H1 (cell line): ENCODE measurements at regions not wholly inside any gene's neighbourhood (a gene's known extent, or its start where the extent isn't known, plus 50 kb on each side); places are given as distances from the start of the nearest gene placed in this dataset.

Experiments
- CTCF ChIA-PET: fragments of 300-600 bp; sonication (Branson Sonifier 250); formaldehyde crosslinking; loops from one replicate; lab custom pipeline; 2021; ENCODE audit not compliant: partially characterized antibody; lab: Charles Lee
- POLR2A ChIA-PET: fragments of 300-600 bp; sonication (Branson Sonifier 250); formaldehyde crosslinking; loops from one replicate; lab custom pipeline; 2021; ENCODE audit warnings: inconsistent platforms; ENCODE audit not compliant: partially characterized antibody; lab: Charles Lee
- DNase-seq, 2 experiments: peaks; one replicate each; pipeline versions ENCODE4 v3.0.0 to v3.0.0-alpha.2; 2010 to 2022; ENCODE audit warnings: low spot score in 2 of 2, low read depth in 1 of 2, mixed read lengths in 1 of 2
- FAIRE-seq: peaks from 2 replicates; lab custom pipeline; 2011; peaks lifted over from hg19 to GRCh38; lab: Jason Lieb, UNC
- H2AFZ ChIP-seq: 2 replicates; pipeline ENCODE4 v1.8.1; 2012; ENCODE audit warnings: low read length, inconsistent platforms
- H2AK5ac ChIP-seq: 2 replicates; pipeline ENCODE4 v1.6.1; 2013; ENCODE audit warnings: low read depth, low read length
- H2BK120ac ChIP-seq: replicated peaks from 2 replicates; pipeline ENCODE3; 2013; ENCODE audit warnings: low read depth, low read length, inconsistent platforms
- H2BK12ac ChIP-seq: 2 replicates; pipeline ENCODE4 v1.6.1; 2013; ENCODE audit warnings: low read depth, low read length
- H2BK15ac ChIP-seq: 2 replicates; pipeline ENCODE4 v1.6.1; 2013; ENCODE audit warnings: low read length
- H2BK20ac ChIP-seq: 2 replicates; pipeline ENCODE4 v1.6.1; 2013; ENCODE audit warnings: low read length
- H2BK5ac ChIP-seq: 2 replicates; pipeline ENCODE4 v1.6.1; 2013; ENCODE audit warnings: low read depth, low read length
- H3K14ac ChIP-seq: 2 replicates; pipeline ENCODE4 v1.6.1; 2013; ENCODE audit warnings: inconsistent platforms; ENCODE audit not compliant: insufficient read length
- H3K18ac ChIP-seq: 2 replicates; pipeline ENCODE4 v1.6.1; 2013; ENCODE audit warnings: low read length; ENCODE audit errors: extremely low read depth
- H3K23ac ChIP-seq: 2 replicates; pipeline ENCODE4 v1.6.1; 2013; ENCODE audit warnings: inconsistent platforms; ENCODE audit not compliant: insufficient read length
- H3K23me2 ChIP-seq: 2 replicates; pipeline ENCODE4 v1.6.1; 2013; ENCODE audit warnings: low read depth, low read length
- H3K27ac ChIP-seq: 2 replicates; pipeline ENCODE4 v1.6.1; 2011; ENCODE audit warnings: low read depth, low read length, inconsistent platforms
- H3K27me3 ChIP-seq, 4 experiments: replicated peaks in 1 of 4; 1 replicate in 1 of 4; 2 replicates in 3 of 4; pipeline versions ENCODE4 v1.6.1 to v1.8.1; 2011 to 2013; ENCODE audit warnings: low read length in 3 of 4, mild to moderate bottlenecking in 3 of 4, inconsistent platforms in 2 of 4, mixed read lengths in 2 of 4, moderate library complexity in 1 of 4; ENCODE audit not compliant: control insufficient read depth in 3 of 4, insufficient read depth in 3 of 4; ENCODE audit errors: extremely low read depth in 1 of 4
- H3K36me3 ChIP-seq, 4 experiments: 2 replicates each; pipeline versions ENCODE4 v1.6.1 to v1.8.1; 2011 to 2013; ENCODE audit warnings: mild to moderate bottlenecking in 4 of 4, low read length in 3 of 4, moderate library complexity in 2 of 4, control low read depth in 1 of 4, inconsistent platforms in 1 of 4; ENCODE audit not compliant: insufficient read depth in 4 of 4, control insufficient read depth in 2 of 4
- H3K4ac ChIP-seq: replicated peaks from 2 replicates; pipeline ENCODE3; 2013; ENCODE audit warnings: low read length, low read depth, mixed read lengths, inconsistent platforms; ENCODE audit not compliant: insufficient read length
- H3K4me1 ChIP-seq, 4 experiments: replicated peaks in 1 of 4; 1 replicate in 1 of 4; 2 replicates in 3 of 4; pipeline versions ENCODE4 v1.6.1 to v1.8.1; 2011 to 2013; ENCODE audit warnings: low read length in 3 of 4, inconsistent platforms in 2 of 4, mixed read lengths in 1 of 4; ENCODE audit not compliant: insufficient read depth in 4 of 4, control insufficient read depth in 3 of 4
- H3K4me2 ChIP-seq, 2 experiments: 2 replicates each; pipeline versions ENCODE4 v1.6.1 to v1.8.1; 2011 to 2013; ENCODE audit warnings: low read depth in 2 of 2, low read length in 2 of 2, control low read depth in 1 of 2, inconsistent platforms in 1 of 2, mild to moderate bottlenecking in 1 of 2; ENCODE audit not compliant: insufficient read depth in 1 of 2
- H3K4me3 ChIP-seq, 4 experiments: fragments of 200-600, 300-600 bp in 1 of 4; sonication (generic), shearing (Covaris generic), sonication (Bioruptor Twin) in 1 of 4; 2 replicates each; pipeline versions ENCODE4 v1.5.1 to v1.8.1; 2011 to 2016; ENCODE audit warnings: low read length in 4 of 4, low read depth in 3 of 4, control low read depth in 2 of 4, inconsistent platforms in 2 of 4, mild to moderate bottlenecking in 2 of 4, mixed read lengths in 1 of 4, moderate library complexity in 1 of 4; ENCODE audit not compliant: insufficient read depth in 2 of 4; ENCODE audit errors: extremely low read depth in 1 of 4
- H3K56ac ChIP-seq: replicated peaks from 2 replicates; pipeline ENCODE3; 2013; ENCODE audit warnings: low read depth, mild to moderate bottlenecking, mixed read lengths, low read length, inconsistent platforms; ENCODE audit not compliant: insufficient read length
- H3K79me1 ChIP-seq: 2 replicates; pipeline ENCODE4 v1.6.1; 2013; ENCODE audit warnings: low read depth, low read length, control low read depth
- H3K79me2 ChIP-seq, 2 experiments: 2 replicates each; pipeline versions ENCODE4 v1.6.1 to v1.8.1; 2012 to 2013; ENCODE audit warnings: low read length in 2 of 2, mild to moderate bottlenecking in 2 of 2, inconsistent platforms in 1 of 2; ENCODE audit not compliant: insufficient read depth in 2 of 2, control insufficient read depth in 1 of 2
- H3K9ac ChIP-seq, 4 experiments: replicated peaks in 1 of 4; 1 replicate in 1 of 4; 2 replicates in 3 of 4; pipeline versions ENCODE4 v1.6.1 to v1.8.1; 2011 to 2013; ENCODE audit warnings: low read depth in 3 of 4, low read length in 3 of 4, control low read depth in 2 of 4, mild to moderate bottlenecking in 2 of 4, moderate library complexity in 2 of 4, inconsistent platforms in 1 of 4; ENCODE audit errors: extremely low read depth in 1 of 4
- H3K9me3 ChIP-seq, 2 experiments: 2 replicates each; pipeline versions ENCODE4 v1.6.1 to v1.8.1; 2012 to 2013; ENCODE audit warnings: mild to moderate bottlenecking in 2 of 2, moderate library complexity in 2 of 2, control low read depth in 1 of 2, inconsistent platforms in 1 of 2, low read depth in 1 of 2, low read length in 1 of 2, mixed read lengths in 1 of 2; ENCODE audit not compliant: insufficient read depth in 2 of 2
- H4K20me1 ChIP-seq, 2 experiments: replicated peaks in 1 of 2; 2 replicates each; pipeline versions ENCODE3 to v1.8.1; 2011 to 2013; ENCODE audit warnings: inconsistent platforms in 2 of 2, low read length in 2 of 2, mild to moderate bottlenecking in 1 of 2; ENCODE audit not compliant: insufficient read depth in 2 of 2, control insufficient read depth in 1 of 2
- H4K5ac ChIP-seq: 2 replicates; pipeline ENCODE4 v1.6.1; 2013; ENCODE audit warnings: low read length, low read depth, mixed read lengths, inconsistent platforms; ENCODE audit not compliant: insufficient read length
- H4K8ac ChIP-seq: 2 replicates; pipeline ENCODE4 v1.8.0; 2013; ENCODE audit warnings: mild to moderate bottlenecking, moderate library complexity, low read length, inconsistent platforms; ENCODE audit not compliant: insufficient read depth; ENCODE audit errors: extremely low read depth
- H4K91ac ChIP-seq: replicated peaks from 2 replicates; pipeline ENCODE3; 2013; ENCODE audit warnings: low read length, mixed read lengths, inconsistent platforms; ENCODE audit not compliant: insufficient read length
- CTCF ChIP-seq, 3 experiments: IDR thresholded peaks; 1 replicate in 2 of 3; 2 replicates in 1 of 3; pipeline versions ENCODE4 v1.5.1 to v1.6.1; 2011; ENCODE audit warnings: low read length in 3 of 3, mild to moderate bottlenecking in 3 of 3, inconsistent platforms in 2 of 3, low read depth in 1 of 3, moderate library complexity in 1 of 3; ENCODE audit not compliant: insufficient read depth in 1 of 3; ENCODE audit errors: control extremely low read depth in 1 of 3
- EZH2 ChIP-seq: fragments of 200-600 bp; sonication (generic); IDR thresholded peaks from 2 replicates; pipeline ENCODE4 v1.7.1; 2012; ENCODE audit warnings: low read depth, mild to moderate bottlenecking, moderate library complexity, low read length, inconsistent platforms; ENCODE audit not compliant: severe bottlenecking
- RAD21 ChIP-seq, 2 experiments: IDR thresholded peaks in 1 of 2; conservative IDR thresholded peaks in 1 of 2; 2 replicates each; pipeline ENCODE4 v1.6.1; 2011; ENCODE audit warnings: low read depth in 2 of 2, low read length in 2 of 2, improper control_type of control experiment in 1 of 2, inconsistent platforms in 1 of 2, mild to moderate bottlenecking in 1 of 2, moderate library complexity in 1 of 2
- WGBS, 2 experiments: shearing (Covaris generic) in 1 of 2; methylation state at CpG; one replicate each; pipeline versions ENCODE4 v1.1.6 to v1.1.7; 2013 to 2015; ENCODE audit warnings: low lambda C conversion rate in 2 of 2, mixed read lengths in 2 of 2, inconsistent platforms in 1 of 2, low coverage in 1 of 2, missing lambda C conversion rate in 1 of 2; ENCODE audit not compliant: insufficient replicate concordance in 2 of 2, insufficient coverage in 1 of 2, insufficient read length in 1 of 2; ENCODE audit errors: extremely low coverage in 1 of 2, missing lambda C conversion rate in 1 of 2; 5-methylcytosine and 5-hydroxymethylcytosine counted together

GRCh38 chr14:34300882-34301734, 160.9 kb downstream of the SPTSSA start:
- Histone ChIP-seq H2BK15ac (no peak overlapping the region), H2BK120ac (no peak overlapping the region), H3K27me3 (no peaks in the 10 kb centered on the region), H3K14ac (no peak overlapping the region), H4K5ac (no peak overlapping the region), H3K79me1 (no peaks in the 10 kb centered on the region), H2BK20ac (no peak overlapping the region), H3K23me2 (no peaks in the 10 kb centered on the region), H3K4ac (no peak overlapping the region), H3K9me3 (peaks cover 3 to 7% of the 10 kb centered on the region in 2 experiments; a peak in 3 of 4 replicates), H4K8ac (no peak overlapping the region), H3K4me1 (peaks cover 0 to 3% (median 0%) of the 10 kb centered on the region in 4 experiments; a peak in 1 of 7 replicates), H2AFZ (no peak overlapping the region), H3K56ac (no peak overlapping the region)
- CTCF ChIA-PET, result interaction anchor here (0.6 to 3.6 kb wide), 35 partner anchors 10 to 1723 kb away, joined by 3 to 27 read pairs (median 4); no protein-coding TSS in a partner anchor
- no peak for DNase-seq
- POLR2A ChIA-PET, result no interaction called here
- WGBS, 2 experiments, result 82% methylated on average over 3 of the region's 3 CpGs; no CpG with 5 or more reads in 1 of the 2 experiments
- TF ChIP-seq CTCF (IDR thresholded peaks at IDR 0.05; ENCODE audit: control extremely low read depth in 1 of 3, insufficient read depth in 1 of 3, low read depth in 1 of 3, low read length in 3 of 3), result peak in 2 of 3 experiments; percentile 56 to 70; a peak in 2 of 4 replicates
- TF ChIP-seq RAD21 (IDR thresholded peaks at IDR 0.05 in 1 of 2, conservative IDR thresholded peaks at IDR 0.05 in 1 of 2; ENCODE audit: low read depth in 2 of 2, low read length in 2 of 2), result peak; percentile 83 to 85
- no peak for TF ChIP-seq EZH2
- TF ChIP-seq, all 59 proteins: peak for 2
- Histone ChIP-seq H3K23ac (no peak overlapping the region), H3K79me2 (no peaks in the 10 kb centered on the region), H2BK5ac (no peak overlapping the region), H3K9ac (no peak overlapping the region), H4K20me1 (no peaks in the 10 kb centered on the region), H3K27ac (no peak overlapping the region), H2BK12ac (no peak overlapping the region), H3K4me3 (no peak overlapping the region), H3K4me2 (no peak overlapping the region), H2AK5ac (no peak overlapping the region), H3K18ac (no peak overlapping the region), H4K91ac (no peak overlapping the region), H3K36me3 (peaks cover 0 to 4% (median 0%) of the 10 kb centered on the region in 4 experiments; a peak in 1 of 8 replicates)
- no peak for FAIRE-seq
